ENCODE measurements at regions not wholly inside any gene's neighbourhood (a gene's known extent, or its start where the extent isn't known, plus 50 kb on each side); places are given as distances from the start of the nearest gene placed in this dataset.

- Histone ChIP-seq H3K4me3 (no peak overlapping the region), H3K36me3 (no peaks in the 10 kb centered on the region), H3K27me3 (no peaks in the 10 kb centered on the region), H3K4me1 (peaks cover 0 to 2% of the 10 kb centered on the region in 2 donors), H3K27ac (no peak overlapping the region), H3K9me3 (no peaks in the 10 kb centered on the region)
- DNase-seq (ENCODE audit: low spot score in 2 of 2) = no peak
- TF ChIP-seq, protein P1, sequence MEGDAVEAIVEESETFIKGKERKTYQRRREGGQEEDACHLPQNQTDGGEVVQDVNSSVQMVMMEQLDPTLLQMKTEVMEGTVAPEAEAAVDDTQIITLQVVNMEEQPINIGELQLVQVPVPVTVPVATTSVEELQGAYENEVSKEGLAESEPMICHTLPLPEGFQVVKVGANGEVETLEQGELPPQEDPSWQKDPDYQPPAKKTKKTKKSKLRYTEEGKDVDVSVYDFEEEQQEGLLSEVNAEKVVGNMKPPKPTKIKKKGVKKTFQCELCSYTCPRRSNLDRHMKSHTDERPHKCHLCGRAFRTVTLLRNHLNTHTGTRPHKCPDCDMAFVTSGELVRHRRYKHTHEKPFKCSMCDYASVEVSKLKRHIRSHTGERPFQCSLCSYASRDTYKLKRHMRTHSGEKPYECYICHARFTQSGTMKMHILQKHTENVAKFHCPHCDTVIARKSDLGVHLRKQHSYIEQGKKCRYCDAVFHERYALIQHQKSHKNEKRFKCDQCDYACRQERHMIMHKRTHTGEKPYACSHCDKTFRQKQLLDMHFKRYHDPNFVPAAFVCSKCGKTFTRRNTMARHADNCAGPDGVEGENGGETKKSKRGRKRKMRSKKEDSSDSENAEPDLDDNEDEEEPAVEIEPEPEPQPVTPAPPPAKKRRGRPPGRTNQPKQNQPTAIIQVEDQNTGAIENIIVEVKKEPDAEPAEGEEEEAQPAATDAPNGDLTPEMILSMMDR (IDR thresholded peaks at IDR 0.05) = no peak
- intact Hi-C loops (cut with DNase I) = no loop called here
These were observed 364.6 kb upstream of the TBL1XR1 start for GRCh38 chr3:177561769-177562392.

DNA sequence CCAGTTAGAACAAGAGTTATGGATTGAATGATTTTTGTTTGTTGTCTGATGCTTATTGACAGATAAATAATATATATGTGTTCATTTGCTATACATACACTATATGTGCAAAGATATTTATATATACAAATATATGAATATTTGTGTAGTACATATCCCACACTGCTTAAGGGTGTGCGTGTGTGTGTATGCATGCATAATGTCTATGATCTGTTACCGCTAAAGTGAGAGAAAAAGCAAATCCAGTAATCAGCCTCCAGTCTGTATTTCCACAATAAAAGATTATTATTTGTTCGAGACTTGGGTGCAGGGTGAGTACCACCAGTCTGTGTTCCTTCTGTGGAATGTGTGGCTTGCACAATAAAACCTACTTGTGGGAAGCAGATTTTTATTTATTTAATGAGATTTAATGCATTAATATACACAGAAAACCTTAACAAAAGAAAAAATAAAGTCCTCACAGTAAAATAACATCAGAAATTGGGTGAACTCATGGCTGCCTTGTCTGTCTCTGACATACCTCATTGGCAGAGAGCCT, 366.0 kb upstream of the TBL1XR1 start:
- no peak overlapping the region for H3K4me3 ChIP-seq
- no peak for DNase-seq (ENCODE audit: low spot score in 2 of 2)
- H3K9me3 ChIP-seq = no peaks in the 10 kb centered on the region
- no peaks in the 10 kb centered on the region for H3K36me3 ChIP-seq
- no peaks in the 10 kb centered on the region for H3K27me3 ChIP-seq
- intact Hi-C loops (cut with DNase I) = no loop called here
- peaks cover 0 to 2% of the 10 kb centered on the region in 2 donors for H3K4me1 ChIP-seq
- no peak overlapping the region for H3K27ac ChIP-seq
- TF ChIP-seq, protein P1 (IDR thresholded peaks at IDR 0.05) = no peak

GRCh38 chr3:177563792-177564191, 366.5 kb upstream of the TBL1XR1 start:
- H3K27ac ChIP-seq = no peak overlapping the region
- no peaks in the 10 kb centered on the region for H3K27me3 ChIP-seq
- no peaks in the 10 kb centered on the region for H3K9me3 ChIP-seq
- H3K4me3 ChIP-seq = no peak overlapping the region
- intact Hi-C loops (cut with DNase I) = no loop called here
- TF ChIP-seq, protein P1 (IDR thresholded peaks at IDR 0.05) = no peak
- H3K36me3 ChIP-seq = no peaks in the 10 kb centered on the region
- H3K4me1 ChIP-seq = peaks cover 0 to 2% of the 10 kb centered on the region in 2 donors
- DNase-seq (ENCODE audit: low spot score in 2 of 2) = no peak

DNA sequence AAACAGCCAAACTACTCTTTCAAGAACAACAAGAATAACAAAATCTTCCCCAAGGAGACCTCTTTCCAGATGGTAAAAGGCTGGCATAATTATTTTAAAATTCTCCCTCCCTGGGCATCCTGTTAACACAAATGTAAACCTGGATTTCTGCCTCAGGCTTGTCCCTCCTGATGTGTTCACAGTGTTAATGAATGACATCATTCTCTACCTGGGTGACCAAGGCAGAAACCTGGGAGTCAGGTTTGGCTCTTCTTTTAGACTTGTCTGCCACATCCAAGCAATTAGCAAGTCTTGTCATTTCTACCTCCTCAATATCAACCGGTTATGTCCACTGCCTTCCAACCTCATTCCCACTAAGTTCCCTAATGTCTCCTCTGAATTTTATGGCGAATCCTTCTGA, 368.7 kb upstream of the TBL1XR1 start:
- Histone ChIP-seq H3K4me3 (no peak overlapping the region), H3K27me3 (no peaks in the 10 kb centered on the region), H3K27ac (no peak overlapping the region), H3K9me3 (no peaks in the 10 kb centered on the region), H3K36me3 (no peaks in the 10 kb centered on the region), H3K4me1 (peaks cover 0 to 2% of the 10 kb centered on the region in 2 donors)
- TF ChIP-seq, protein P1 (IDR thresholded peaks at IDR 0.05) = no peak
- intact Hi-C loops (cut with DNase I) = no loop called here
- DNase-seq (ENCODE audit: low spot score in 2 of 2) = no peak

- no peak for DNase-seq (ENCODE audit: low spot score in 2 of 2)
- Histone ChIP-seq H3K27ac (no peak overlapping the region), H3K4me1 (peaks cover 0 to 2% of the 10 kb centered on the region in 2 donors), H3K9me3 (no peaks in the 10 kb centered on the region), H3K27me3 (no peaks in the 10 kb centered on the region), H3K36me3 (no peaks in the 10 kb centered on the region), H3K4me3 (no peak overlapping the region)
- intact Hi-C loops (cut with DNase I) = no loop called here
- TF ChIP-seq, protein P1 (IDR thresholded peaks at IDR 0.05) = no peak
These were observed 370.6 kb upstream of the TBL1XR1 start for GRCh38 chr3:177567833-177568232.

Measured in ascending aorta (tissue), 2 donors.